ENCODE measurements at regions not wholly inside any gene's neighbourhood (a gene's known extent, or its start where the extent isn't known, plus 50 kb on each side); places are given as distances from the start of the nearest gene placed in this dataset.

GRCh38 chr14:82134411-82134810 lies 600.8 kb upstream of the SEL1L start:
- no TSS peak for BruUV-seq (replicated peaks)

GRCh38 chr14:82138431-82138830 lies 604.8 kb upstream of the SEL1L start:
- intact Hi-C loops (cut with micrococcal nuclease; ENCODE audit: unreplicated experiment) = no loop called here
- ChIA-PET POLR2A (interaction anchor here (0.6 kb wide), 1 partner anchor 1589 kb away, joined by 3 read pairs; no protein-coding TSS in a partner anchor), CTCF (ENCODE audit: unreplicated experiment) (no interaction called here)
- Histone ChIP-seq H3K4me3 (ENCODE audit: low read depth, low read length, poor library complexity, severe bottlenecking) (no peak overlapping the region), H3K4me1 (ENCODE audit: insufficient read depth, low read length, poor library complexity, severe bottlenecking) (no peaks in the 10 kb centered on the region), H2AFZ (ENCODE audit: low read length) (no peak overlapping the region), H3K9me3 (ENCODE audit: low read length) (no peaks in the 10 kb centered on the region), H3K79me2 (ENCODE audit: insufficient read depth, low read depth, low read length) (no peaks in the 10 kb centered on the region), H4K20me1 (ENCODE audit: insufficient read depth, low read length) (no peaks in the 10 kb centered on the region), H3K9me2 (ENCODE audit: insufficient read depth, low read length) (no peaks in the 10 kb centered on the region), H3K4me2 (ENCODE audit: low read length) (no peak overlapping the region), H3K27ac (ENCODE audit: low read depth, low read length, poor library complexity, severe bottlenecking) (no peak overlapping the region), H3K36me3 (ENCODE audit: insufficient read depth, low read length) (no peaks in the 10 kb centered on the region)
- DNase-seq (ENCODE audit: low spot score) = no peak
- no TSS peak for BruUV-seq (replicated peaks)
- no peak for TF ChIP-seq CTCF (conservative IDR thresholded peaks at IDR 0.05; ENCODE audit: low read length)
- TF ChIP-seq EZH2phosphoT487 (IDR thresholded peaks at IDR 0.05; ENCODE audit: borderline replicate concordance, low read depth, low read length) = no peak

More at GRCh38 chr14:82134411-82134810, 600.8 kb upstream of the SEL1L start:
- Histone ChIP-seq H3K36me3 (ENCODE audit: insufficient read depth, low read length) (no peaks in the 10 kb centered on the region), H3K4me1 (ENCODE audit: insufficient read depth, low read length, poor library complexity, severe bottlenecking) (no peaks in the 10 kb centered on the region), H4K20me1 (ENCODE audit: insufficient read depth, low read length) (no peaks in the 10 kb centered on the region), H3K79me2 (ENCODE audit: insufficient read depth, low read depth, low read length) (no peaks in the 10 kb centered on the region), H3K9me3 (ENCODE audit: low read length) (no peaks in the 10 kb centered on the region), H3K27ac (ENCODE audit: low read depth, low read length, poor library complexity, severe bottlenecking) (no peak overlapping the region), H3K4me2 (ENCODE audit: low read length) (no peak overlapping the region), H2AFZ (ENCODE audit: low read length) (no peak overlapping the region), H3K9me2 (ENCODE audit: insufficient read depth, low read length) (no peaks in the 10 kb centered on the region), H3K4me3 (ENCODE audit: low read depth, low read length, poor library complexity, severe bottlenecking) (no peak overlapping the region)
- intact Hi-C loops (cut with micrococcal nuclease; ENCODE audit: unreplicated experiment) = no loop called here
- no peak for DNase-seq (ENCODE audit: low spot score)
- ChIA-PET POLR2A (no interaction called here), CTCF (ENCODE audit: unreplicated experiment) (no interaction called here)
- TF ChIP-seq CTCF (conservative IDR thresholded peaks at IDR 0.05; ENCODE audit: low read length) = no peak
- no peak for TF ChIP-seq EZH2phosphoT487 (IDR thresholded peaks at IDR 0.05; ENCODE audit: borderline replicate concordance, low read depth, low read length)

GRCh38 chr14:82146846-82147245 lies 613.2 kb upstream of the SEL1L start:
- Histone ChIP-seq H2AFZ (ENCODE audit: low read length) (no peak overlapping the region), H3K4me2 (ENCODE audit: low read length) (no peak overlapping the region), H3K4me1 (ENCODE audit: insufficient read depth, low read length, poor library complexity, severe bottlenecking) (no peaks in the 10 kb centered on the region), H3K9me2 (ENCODE audit: insufficient read depth, low read length) (no peaks in the 10 kb centered on the region), H3K9me3 (ENCODE audit: low read length) (no peaks in the 10 kb centered on the region), H4K20me1 (ENCODE audit: insufficient read depth, low read length) (no peaks in the 10 kb centered on the region), H3K27ac (ENCODE audit: low read depth, low read length, poor library complexity, severe bottlenecking) (no peak overlapping the region), H3K36me3 (ENCODE audit: insufficient read depth, low read length) (no peaks in the 10 kb centered on the region), H3K79me2 (ENCODE audit: insufficient read depth, low read depth, low read length) (no peaks in the 10 kb centered on the region), H3K4me3 (ENCODE audit: low read depth, low read length, poor library complexity, severe bottlenecking) (no peak overlapping the region)
- intact Hi-C loops (cut with micrococcal nuclease; ENCODE audit: unreplicated experiment) = no loop called here
- CTCF ChIA-PET (ENCODE audit: unreplicated experiment) = no interaction called here
- POLR2A ChIA-PET = no interaction called here
- no peak for DNase-seq (ENCODE audit: low spot score)
- BruUV-seq (replicated peaks) = no TSS peak
- no peak for TF ChIP-seq EZH2phosphoT487 (IDR thresholded peaks at IDR 0.05; ENCODE audit: borderline replicate concordance, low read depth, low read length)
- TF ChIP-seq CTCF (conservative IDR thresholded peaks at IDR 0.05; ENCODE audit: low read length) = no peak

All from OCI-LY7 (cell line).